Activated CD4-positive, alpha-beta T cell treated with anti-CD3 and anti-CD28 coated beads, Interleukin-2, amount 10 ng/mL, durations not matched to agents 24 days and 14 days (primary cell): ENCODE measurements at regions not wholly inside any gene's neighbourhood (a gene's known extent, or its start where the extent isn't known, plus 50 kb on each side); places are given as distances from the start of the nearest gene placed in this dataset.

Source experiments
- DNase-seq: peaks from one replicate; pipeline ENCODE4 v3.0.0; 2022
- H3K27ac Mint-ChIP-seq: one replicate; pipeline ENCODE4 v1.8.0; 2022; ENCODE audit warnings: mild to moderate bottlenecking, mixed read lengths
- H3K27me3 Mint-ChIP-seq: one replicate; pipeline ENCODE4 v1.8.0; 2022; ENCODE audit warnings: mixed read lengths
- H3K36me3 Mint-ChIP-seq: one replicate; pipeline ENCODE4 v1.8.0; 2022; ENCODE audit warnings: low read depth, mild to moderate bottlenecking, mixed read lengths
- H3K4me1 Mint-ChIP-seq: one replicate; pipeline ENCODE4 v1.8.0; 2021; ENCODE audit warnings: mixed read lengths
- H3K4me3 Mint-ChIP-seq: one replicate; pipeline ENCODE4 v1.8.0; 2022; ENCODE audit warnings: mild to moderate bottlenecking, moderate library complexity, mixed read lengths
- H3K9me3 Mint-ChIP-seq: one replicate; pipeline ENCODE4 v1.8.0; 2021; ENCODE audit warnings: mixed read lengths
- intact Hi-C: fragments of 100-400 bp; cut with micrococcal nuclease; formaldehyde crosslinking; loops from one replicate; pipeline ENCODE4 v1.15.1; 2023

DNA sequence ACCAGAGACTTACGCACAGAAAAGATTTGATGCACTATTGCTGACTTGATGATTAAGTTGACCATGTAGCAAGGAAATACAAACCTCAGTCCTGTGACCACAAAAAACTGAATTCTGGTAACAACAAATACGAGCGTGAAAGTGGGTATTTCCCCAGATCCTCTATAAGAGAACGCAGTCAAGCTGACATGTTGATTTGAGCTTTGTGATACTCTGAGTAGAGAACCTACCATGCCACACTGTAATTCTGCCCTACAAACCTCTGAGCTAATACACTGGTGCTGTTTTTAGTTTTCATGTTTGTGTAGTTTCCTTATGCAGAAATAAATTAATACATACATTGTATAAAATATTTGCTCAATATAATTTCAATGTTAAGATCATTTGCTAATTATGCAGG is 565.6 kb upstream of the EPHA5 start:
- Mint-ChIP-seq H3K27me3 (no peaks in the 10 kb centered on the region), H3K27ac (no peak overlapping the region), H3K36me3 (no peaks in the 10 kb centered on the region), H3K4me3 (no peak overlapping the region), H3K4me1 (no peaks in the 10 kb centered on the region), H3K9me3 (peaks cover 3% of the 10 kb centered on the region)
- intact Hi-C loops: no loop called here
- DNase-seq: no peak

DNA sequence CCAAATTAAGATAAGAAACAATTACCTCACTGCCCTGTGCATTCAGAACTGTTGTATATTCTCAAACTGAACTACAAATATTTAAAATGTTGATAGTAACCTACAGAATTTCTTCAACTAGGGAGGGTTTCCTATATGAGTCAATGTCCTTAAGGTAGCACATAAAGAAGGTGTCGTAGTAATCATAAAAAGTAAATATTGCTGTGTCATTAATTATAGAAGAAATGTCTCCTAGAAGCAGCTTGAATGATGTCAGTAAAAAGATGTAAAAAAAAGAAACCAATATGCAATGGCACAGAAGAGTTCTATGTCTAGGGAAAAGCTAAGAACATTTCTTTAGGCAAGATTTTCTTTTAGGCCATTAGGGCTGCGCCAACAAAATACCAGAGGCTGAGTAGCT is 559.6 kb upstream of the EPHA5 start:
- Mint-ChIP-seq H3K4me1 (no peaks in the 10 kb centered on the region), H3K27me3 (no peaks in the 10 kb centered on the region), H3K9me3 (peaks cover 3% of the 10 kb centered on the region), H3K36me3 (no peaks in the 10 kb centered on the region), H3K4me3 (no peak overlapping the region), H3K27ac (no peak overlapping the region)
- intact Hi-C loops: no loop called here
- no peak for DNase-seq

DNA sequence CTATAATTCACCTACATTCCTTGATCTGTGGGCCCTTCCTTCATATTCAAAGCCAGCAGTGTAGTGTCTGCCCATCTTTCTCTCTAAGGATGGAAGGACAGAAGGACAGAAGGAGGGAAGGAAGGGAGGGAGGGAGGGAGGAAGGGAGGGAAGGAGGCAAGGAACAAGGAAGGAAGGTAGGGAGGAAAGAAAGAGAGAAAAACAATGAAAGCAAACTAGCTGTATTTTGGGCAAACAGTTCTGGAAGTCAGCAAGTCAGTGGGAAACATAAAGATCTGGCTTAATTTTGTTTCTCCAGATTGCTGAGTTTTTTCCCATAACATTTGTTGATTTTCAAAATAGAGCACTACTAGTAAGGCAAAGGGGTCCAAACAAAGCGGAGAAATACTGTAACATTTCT is 555.2 kb upstream of the EPHA5 start:
- Mint-ChIP-seq H3K4me1 (no peaks in the 10 kb centered on the region), H3K27ac (no peak overlapping the region)

DNA sequence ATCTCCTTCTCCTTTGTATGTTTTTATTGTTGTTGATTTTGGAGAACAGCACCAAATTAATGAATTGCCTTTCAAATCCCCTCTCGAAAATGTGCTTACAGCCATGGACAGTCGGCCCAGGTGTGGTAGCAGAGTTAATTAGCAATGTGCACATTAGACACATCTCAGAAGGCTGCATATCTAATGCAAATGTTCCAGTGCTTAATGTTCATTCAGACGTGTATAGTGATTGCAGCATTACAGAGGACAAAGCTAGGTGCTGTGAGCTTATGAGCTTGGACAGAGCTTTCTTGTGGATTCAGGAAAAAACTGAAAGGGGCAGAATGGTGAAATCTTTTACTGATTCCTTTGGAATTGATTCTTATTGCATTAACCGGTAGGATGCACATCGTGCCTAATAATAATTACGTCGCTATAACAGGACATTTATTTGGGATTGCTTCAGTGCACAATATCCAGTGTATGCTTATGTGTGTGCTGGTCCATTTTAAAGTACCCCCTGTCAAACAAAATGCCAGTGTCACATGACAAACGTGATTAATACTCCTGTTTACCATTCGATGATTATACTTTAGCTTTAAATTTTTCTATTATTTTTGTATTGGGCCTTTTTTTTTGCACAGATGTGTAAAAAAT is 552.9 kb upstream of the EPHA5 start:
- Mint-ChIP-seq H3K9me3 (no peaks in the 10 kb centered on the region), H3K4me3 (no peak overlapping the region), H3K4me1 (no peaks in the 10 kb centered on the region), H3K36me3 (no peaks in the 10 kb centered on the region), H3K27ac (no peak overlapping the region), H3K27me3 (no peaks in the 10 kb centered on the region)
- DNase-seq: no peak
- intact Hi-C loops: no loop called here

More for the DNA sequence above, 555.2 kb upstream of the EPHA5 start:
- Mint-ChIP-seq H3K36me3 (no peaks in the 10 kb centered on the region), H3K9me3 (no peaks in the 10 kb centered on the region), H3K4me3 (no peak overlapping the region), H3K27me3 (no peaks in the 10 kb centered on the region)
- DNase-seq: no peak
- intact Hi-C loops: no loop called here

DNA sequence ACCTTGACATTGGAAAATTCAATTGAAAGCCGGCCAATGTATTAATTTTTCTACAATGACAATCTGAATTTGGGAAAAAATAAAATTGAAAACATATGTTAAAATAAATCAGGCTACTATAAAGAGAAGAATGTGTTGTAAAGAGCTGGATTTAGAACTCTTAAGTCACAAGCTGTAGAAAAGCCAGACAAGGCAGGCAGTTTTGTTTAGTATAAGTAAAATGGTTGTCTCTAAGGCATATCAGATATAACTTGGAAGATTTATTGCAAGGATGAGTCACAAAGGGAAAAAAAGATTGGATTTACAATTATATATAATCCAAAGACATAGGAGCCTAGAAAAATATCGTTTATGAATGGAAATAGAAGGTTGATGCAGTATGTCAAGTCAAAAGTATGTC is 549.1 kb upstream of the EPHA5 start:
- H3K4me1 Mint-ChIP-seq: no peaks in the 10 kb centered on the region
- H3K36me3 Mint-ChIP-seq: no peaks in the 10 kb centered on the region
- no peaks in the 10 kb centered on the region for H3K9me3 Mint-ChIP-seq
- no peak for DNase-seq
- H3K4me3 Mint-ChIP-seq: no peak overlapping the region
- H3K27me3 Mint-ChIP-seq: no peaks in the 10 kb centered on the region
- intact Hi-C loops: no loop called here
- no peak overlapping the region for H3K27ac Mint-ChIP-seq

DNA sequence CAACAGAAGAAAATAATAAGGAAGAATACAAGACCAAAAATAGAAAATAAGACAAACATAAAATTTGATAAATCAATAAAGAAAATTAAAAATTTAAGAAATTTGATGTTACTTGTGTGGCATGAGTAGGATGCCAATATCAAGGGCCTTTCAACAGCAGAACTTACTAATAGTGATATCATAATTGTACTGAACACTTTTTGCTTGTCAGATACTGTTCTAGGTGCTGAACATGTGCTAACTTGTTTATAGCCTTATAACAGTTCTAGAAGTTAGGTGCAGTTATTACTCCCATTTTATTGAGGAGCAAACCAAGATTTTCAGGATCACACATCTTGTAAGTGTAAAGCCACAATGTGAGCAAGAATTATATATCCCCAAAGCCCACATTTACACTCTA is 546.0 kb upstream of the EPHA5 start:
- Mint-ChIP-seq H3K4me1 (no peaks in the 10 kb centered on the region), H3K9me3 (peaks cover 4% of the 10 kb centered on the region), H3K36me3 (no peaks in the 10 kb centered on the region), H3K27me3 (no peaks in the 10 kb centered on the region), H3K27ac (no peak overlapping the region), H3K4me3 (no peak overlapping the region)
- DNase-seq: no peak
- intact Hi-C loops: no loop called here

DNA sequence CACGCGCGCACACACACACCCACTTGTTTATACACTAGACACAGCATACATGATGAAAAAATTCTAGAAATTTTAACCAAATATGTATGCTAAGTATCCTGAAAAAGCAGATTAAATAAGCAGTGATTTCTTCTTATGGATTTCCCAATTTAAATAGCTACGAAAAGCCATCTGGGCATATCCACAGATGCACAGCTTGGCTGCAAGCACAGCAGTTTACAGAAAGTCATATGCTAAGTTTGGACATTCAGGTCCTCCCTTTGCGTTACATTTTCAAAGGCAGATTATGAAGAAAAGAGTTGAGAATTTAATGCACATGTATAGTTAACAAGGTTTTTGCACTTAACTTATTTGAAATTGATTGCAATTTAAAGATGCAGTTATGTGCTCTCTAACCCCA is 542.2 kb upstream of the EPHA5 start:
- H3K9me3 Mint-ChIP-seq: peaks cover 4% of the 10 kb centered on the region
- intact Hi-C loops: no loop called here
- no peaks in the 10 kb centered on the region for H3K36me3 Mint-ChIP-seq
- H3K4me1 Mint-ChIP-seq: no peaks in the 10 kb centered on the region
- no peak overlapping the region for H3K4me3 Mint-ChIP-seq
- H3K27me3 Mint-ChIP-seq: no peaks in the 10 kb centered on the region
- no peak overlapping the region for H3K27ac Mint-ChIP-seq
- no peak for DNase-seq

DNA sequence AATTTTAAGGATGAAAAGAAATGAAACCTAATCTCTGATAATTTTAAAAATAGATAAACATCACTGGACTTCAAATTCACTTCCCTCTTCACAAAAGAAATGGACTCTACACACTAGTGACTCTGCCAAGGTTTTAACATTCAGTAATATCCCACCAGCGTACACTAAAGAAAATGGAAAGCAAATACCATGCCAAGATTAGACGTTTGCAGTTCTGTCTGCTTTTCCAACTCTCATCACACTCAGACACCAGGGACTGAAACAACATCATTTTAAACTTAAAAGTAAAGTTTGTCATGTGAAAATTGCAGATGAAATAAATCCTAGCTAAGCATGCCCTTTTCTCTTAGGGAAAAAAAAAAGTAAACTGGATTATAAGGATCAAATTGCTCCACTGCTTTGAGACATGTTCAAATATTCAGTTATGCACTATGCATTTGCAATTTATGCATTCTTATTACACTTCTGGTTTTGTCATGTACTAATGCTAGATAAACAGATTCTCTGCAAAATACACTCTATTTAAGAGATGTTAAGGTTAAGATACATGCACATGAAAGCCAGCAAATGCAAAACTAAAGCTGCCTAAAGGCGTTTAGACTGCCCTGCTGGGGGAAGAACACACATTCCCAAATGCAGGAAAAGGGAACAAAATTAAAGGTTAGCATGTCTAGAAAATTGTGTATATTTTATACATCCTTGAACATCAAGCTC is 534.4 kb upstream of the EPHA5 start:
- H3K4me3 Mint-ChIP-seq: no peak overlapping the region

DNA sequence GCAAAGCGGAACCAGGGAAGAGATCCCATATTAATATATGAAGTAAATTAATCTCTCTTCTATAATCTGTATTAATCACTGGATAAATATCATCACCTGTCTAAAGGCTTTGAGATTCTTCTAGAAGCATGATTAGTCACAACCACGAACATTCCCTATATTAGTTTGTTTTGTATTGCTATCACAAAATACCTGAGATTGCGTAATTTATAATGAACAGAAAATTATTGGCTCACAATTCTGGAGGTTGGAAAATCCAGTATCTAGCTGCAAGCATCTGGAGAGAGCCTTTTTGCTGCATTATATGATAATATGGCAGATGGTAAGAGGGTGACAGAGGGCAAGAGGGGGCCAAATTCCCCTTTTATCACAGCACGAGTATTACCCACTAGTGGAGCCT is 532.6 kb upstream of the EPHA5 start:
- no peak for DNase-seq
- Mint-ChIP-seq H3K9me3 (peaks cover 3% of the 10 kb centered on the region), H3K4me3 (no peak overlapping the region), H3K27ac (no peak overlapping the region), H3K36me3 (no peaks in the 10 kb centered on the region), H3K27me3 (no peaks in the 10 kb centered on the region), H3K4me1 (no peaks in the 10 kb centered on the region)
- intact Hi-C loops: no loop called here

More for the DNA sequence above, 534.4 kb upstream of the EPHA5 start:
- Mint-ChIP-seq H3K27ac (no peak overlapping the region), H3K9me3 (no peaks in the 10 kb centered on the region), H3K4me1 (no peaks in the 10 kb centered on the region), H3K36me3 (no peaks in the 10 kb centered on the region), H3K27me3 (no peaks in the 10 kb centered on the region)
- no peak for DNase-seq
- intact Hi-C loops: no loop called here

DNA sequence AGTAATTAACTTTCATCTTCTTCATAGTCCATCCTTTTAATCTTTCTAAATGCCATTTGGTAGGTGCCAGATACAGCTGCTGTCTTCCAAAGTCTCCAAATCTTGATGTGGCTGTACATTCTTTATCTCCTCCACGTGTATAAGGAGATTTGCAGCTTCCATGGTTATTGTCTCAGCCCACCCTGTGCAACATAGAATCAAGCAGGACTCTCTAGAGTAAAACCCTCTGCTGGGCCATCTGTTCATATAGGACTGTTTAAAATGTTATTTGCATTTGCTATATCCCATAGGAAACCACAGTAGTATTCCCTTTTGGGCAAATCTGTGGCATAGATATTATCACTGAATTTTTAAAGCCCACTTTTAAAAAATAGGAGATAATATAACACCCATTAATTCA is 527.2 kb upstream of the EPHA5 start:
- H3K27ac Mint-ChIP-seq: no peak overlapping the region
- H3K9me3 Mint-ChIP-seq: peaks cover 3% of the 10 kb centered on the region
- H3K4me3 Mint-ChIP-seq: no peak overlapping the region
- no peak for DNase-seq
- no peaks in the 10 kb centered on the region for H3K4me1 Mint-ChIP-seq
- no peaks in the 10 kb centered on the region for H3K27me3 Mint-ChIP-seq
- H3K36me3 Mint-ChIP-seq: no peaks in the 10 kb centered on the region
- intact Hi-C loops: no loop called here

DNA sequence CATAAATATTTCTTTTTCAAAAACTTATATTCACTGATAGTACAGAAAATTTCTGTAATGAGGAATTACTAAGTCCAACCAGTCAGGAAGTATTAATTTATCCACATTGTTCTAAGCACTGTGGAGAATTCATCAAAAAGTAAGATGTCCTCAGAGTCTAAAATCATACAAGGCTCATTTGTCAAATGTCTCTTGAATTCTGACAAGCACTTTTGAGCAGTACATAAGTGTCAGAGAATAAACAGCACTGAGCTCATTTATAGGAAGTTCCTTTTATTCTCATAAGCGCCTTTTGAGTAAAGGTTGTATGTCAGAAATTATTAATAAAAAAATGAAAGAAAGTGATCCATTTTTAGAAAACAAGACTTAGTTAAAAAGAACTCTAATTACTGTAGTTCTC is 523.2 kb upstream of the EPHA5 start:
- intact Hi-C loops: no loop called here
- no peak overlapping the region for H3K4me3 Mint-ChIP-seq
- no peaks in the 10 kb centered on the region for H3K9me3 Mint-ChIP-seq

DNA sequence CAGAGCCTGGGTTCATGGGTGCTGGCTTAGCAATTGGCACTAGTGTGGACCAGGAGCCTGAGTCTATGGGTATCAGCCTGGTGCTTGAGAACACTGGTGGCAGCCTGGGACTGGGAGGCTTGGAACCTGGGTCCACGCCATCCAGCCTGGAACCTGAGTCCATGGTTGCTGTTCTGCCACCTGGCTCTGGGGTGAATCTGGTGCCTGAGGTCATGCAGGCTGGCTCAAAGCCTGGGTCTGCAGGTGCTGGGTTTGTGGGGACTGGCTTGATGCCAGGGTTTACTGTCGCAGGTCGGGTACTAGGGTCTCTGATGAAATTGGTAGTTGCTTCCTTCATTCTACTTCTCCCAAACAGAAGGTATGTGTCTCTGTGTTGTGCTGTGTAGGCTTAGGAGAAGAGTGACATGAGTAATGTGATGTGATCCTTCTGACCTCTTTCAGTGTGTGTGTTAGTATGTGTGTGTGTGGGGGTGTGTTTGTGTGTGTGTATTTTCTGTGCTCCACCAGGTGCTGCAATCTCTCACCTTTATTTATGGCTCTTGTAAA is 517.0 kb upstream of the EPHA5 start:
- DNase-seq: no peak
- Mint-ChIP-seq H3K36me3 (no peaks in the 10 kb centered on the region), H3K4me1 (no peaks in the 10 kb centered on the region), H3K4me3 (no peak overlapping the region), H3K27ac (no peak overlapping the region), H3K27me3 (no peaks in the 10 kb centered on the region), H3K9me3 (no peaks in the 10 kb centered on the region)
- intact Hi-C loops: no loop called here

More for the DNA sequence above, 523.2 kb upstream of the EPHA5 start:
- no peaks in the 10 kb centered on the region for H3K27me3 Mint-ChIP-seq
- no peak overlapping the region for H3K27ac Mint-ChIP-seq
- no peaks in the 10 kb centered on the region for H3K4me1 Mint-ChIP-seq
- no peaks in the 10 kb centered on the region for H3K36me3 Mint-ChIP-seq
- no peak for DNase-seq

DNA sequence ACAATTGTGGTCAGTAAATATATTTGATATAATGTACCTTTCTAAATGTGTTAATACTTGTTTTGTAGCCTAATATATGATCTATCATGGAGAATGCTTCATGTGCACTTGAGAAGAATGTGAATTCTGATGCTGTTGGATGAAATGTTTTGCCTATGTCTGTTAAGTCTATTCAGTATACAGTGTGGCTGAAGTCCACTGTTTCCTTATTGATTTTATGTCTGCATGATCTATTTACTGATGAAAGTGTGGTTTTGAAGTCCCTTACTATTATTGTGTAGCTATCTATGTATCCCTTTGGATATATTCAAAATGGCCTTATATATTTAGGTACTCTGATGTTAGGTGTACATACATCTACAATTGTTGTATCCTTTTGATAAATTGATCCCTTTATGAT is 515.8 kb upstream of the EPHA5 start:
- Mint-ChIP-seq H3K4me1 (no peaks in the 10 kb centered on the region), H3K9me3 (no peaks in the 10 kb centered on the region), H3K27me3 (no peaks in the 10 kb centered on the region), H3K4me3 (no peak overlapping the region), H3K27ac (no peak overlapping the region), H3K36me3 (no peaks in the 10 kb centered on the region)
- intact Hi-C loops: no loop called here
- no peak for DNase-seq

DNA sequence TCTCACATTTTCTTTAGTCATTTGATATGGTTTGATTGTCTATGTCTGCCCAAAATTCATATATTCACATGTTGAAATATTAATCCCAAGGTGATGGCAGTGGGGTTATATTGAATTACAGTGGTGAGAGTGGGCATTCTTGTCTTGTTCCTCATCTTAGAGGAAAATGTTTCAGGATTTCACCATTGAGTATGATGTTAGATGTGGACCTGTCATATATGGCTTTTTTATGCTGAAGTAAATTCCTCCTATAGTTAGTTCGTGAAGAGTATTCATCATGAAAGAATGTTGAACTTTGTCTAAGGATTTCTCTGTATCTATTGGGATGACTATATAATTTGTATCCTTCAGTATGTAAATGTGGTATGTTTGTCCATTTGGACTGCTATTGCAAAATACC is 512.3 kb upstream of the EPHA5 start:
- Mint-ChIP-seq H3K36me3 (no peaks in the 10 kb centered on the region), H3K9me3 (no peaks in the 10 kb centered on the region), H3K27ac (no peak overlapping the region), H3K4me1 (no peaks in the 10 kb centered on the region), H3K27me3 (no peaks in the 10 kb centered on the region), H3K4me3 (no peak overlapping the region)
- intact Hi-C loops: no loop called here
- DNase-seq: no peak

DNA sequence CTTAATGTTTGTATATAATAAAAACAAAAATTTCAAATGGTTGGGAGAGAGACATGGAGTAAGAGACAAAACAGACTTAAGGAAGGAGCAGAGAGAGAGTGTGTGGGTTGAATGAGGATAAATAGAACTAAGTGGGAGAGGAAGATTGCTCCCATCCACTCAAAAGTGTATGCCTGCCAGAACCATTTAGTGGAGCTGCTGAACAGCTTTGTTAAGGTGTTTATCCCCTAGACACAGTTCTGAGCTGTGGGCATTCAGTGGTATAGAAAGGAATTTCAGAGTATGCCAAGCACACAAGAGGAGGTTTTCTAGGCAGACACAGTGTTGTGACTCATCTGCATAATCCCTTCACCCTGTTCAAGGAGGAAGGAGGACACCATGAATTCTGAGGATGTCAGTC is 508.6 kb upstream of the EPHA5 start:
- H3K36me3 Mint-ChIP-seq: no peaks in the 10 kb centered on the region
- H3K4me3 Mint-ChIP-seq: no peak overlapping the region
- H3K4me1 Mint-ChIP-seq: no peaks in the 10 kb centered on the region
- no peaks in the 10 kb centered on the region for H3K27me3 Mint-ChIP-seq
- intact Hi-C loops: no loop called here
- no peak overlapping the region for H3K27ac Mint-ChIP-seq
- DNase-seq: no peak
- H3K9me3 Mint-ChIP-seq: no peaks in the 10 kb centered on the region
